DOHH2 (cell line): ENCODE measurements at regions not wholly inside any gene's neighbourhood (a gene's known extent, or its start where the extent isn't known, plus 50 kb on each side); places are given as distances from the start of the nearest gene placed in this dataset.

Experiments used
- CTCF ChIP-seq: fragments of 200-600 bp; sonication (generic); IDR thresholded peaks from one replicate; pipeline ENCODE4 v1.5.1; 2014; ENCODE audit warnings: antibody characterized with exemption, mild to moderate bottlenecking, low read depth, low read length; ENCODE audit not compliant: poor library complexity, severe bottlenecking
- EZH2phosphoT487 ChIP-seq: fragments of 200-600 bp; sonication (generic); IDR thresholded peaks from 2 replicates; pipeline ENCODE4 v1.6.1; 2017; ENCODE audit warnings: borderline replicate concordance, mild to moderate bottlenecking, antibody characterized with exemption, low read length, moderate library complexity, mixed read lengths

GRCh38 chr5:171513591-171513990, 94.1 kb downstream of the FGF18 start:
- TF ChIP-seq CTCF (no peak), EZH2phosphoT487 (no peak)
